ENCODE measurements at regions not wholly inside any gene's neighbourhood (a gene's known extent, or its start where the extent isn't known, plus 50 kb on each side); places are given as distances from the start of the nearest gene placed in this dataset.

DNA sequence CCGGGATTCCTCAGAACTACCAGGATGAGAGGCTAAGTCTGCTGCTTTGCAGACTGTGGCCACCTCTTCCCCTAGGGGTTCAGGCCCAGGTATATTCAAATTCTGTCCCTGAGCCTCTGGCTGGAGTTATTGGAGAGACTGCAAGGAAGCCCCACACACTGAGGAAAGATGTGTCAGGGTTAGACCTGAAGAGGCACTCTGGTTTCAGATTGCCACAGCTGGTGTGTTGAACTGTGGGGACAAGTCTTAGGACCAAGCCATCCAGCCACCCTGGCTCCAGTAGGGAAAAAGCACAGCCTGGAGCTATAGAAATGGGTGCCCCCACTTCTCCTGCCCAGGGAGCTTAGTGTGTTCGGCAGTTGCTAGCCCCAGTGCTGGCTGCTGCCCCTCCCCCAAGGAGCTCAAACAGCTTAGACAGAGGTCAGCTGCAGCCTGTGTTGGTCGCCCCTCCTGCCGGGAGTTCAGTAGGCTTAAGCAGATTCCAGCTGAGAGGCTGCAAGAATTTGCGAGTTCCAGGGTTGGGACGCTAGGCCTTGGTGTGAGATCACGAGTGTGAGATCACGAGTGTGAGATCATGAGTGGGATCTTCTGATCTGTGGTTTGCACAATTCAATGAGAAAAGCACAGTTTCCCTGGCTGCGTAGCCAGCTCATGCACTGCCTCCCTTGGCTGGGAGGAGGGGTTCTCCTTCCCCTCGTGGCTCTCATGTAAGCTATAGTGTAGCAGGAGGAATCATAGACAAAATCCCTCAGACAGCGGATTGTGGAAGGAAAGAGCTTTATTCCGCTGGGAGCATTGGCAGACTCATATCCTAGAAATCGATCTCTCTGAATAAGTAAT is 552.1 kb upstream of the CHORDC1 start:
- TF ChIP-seq, protein P1, sequence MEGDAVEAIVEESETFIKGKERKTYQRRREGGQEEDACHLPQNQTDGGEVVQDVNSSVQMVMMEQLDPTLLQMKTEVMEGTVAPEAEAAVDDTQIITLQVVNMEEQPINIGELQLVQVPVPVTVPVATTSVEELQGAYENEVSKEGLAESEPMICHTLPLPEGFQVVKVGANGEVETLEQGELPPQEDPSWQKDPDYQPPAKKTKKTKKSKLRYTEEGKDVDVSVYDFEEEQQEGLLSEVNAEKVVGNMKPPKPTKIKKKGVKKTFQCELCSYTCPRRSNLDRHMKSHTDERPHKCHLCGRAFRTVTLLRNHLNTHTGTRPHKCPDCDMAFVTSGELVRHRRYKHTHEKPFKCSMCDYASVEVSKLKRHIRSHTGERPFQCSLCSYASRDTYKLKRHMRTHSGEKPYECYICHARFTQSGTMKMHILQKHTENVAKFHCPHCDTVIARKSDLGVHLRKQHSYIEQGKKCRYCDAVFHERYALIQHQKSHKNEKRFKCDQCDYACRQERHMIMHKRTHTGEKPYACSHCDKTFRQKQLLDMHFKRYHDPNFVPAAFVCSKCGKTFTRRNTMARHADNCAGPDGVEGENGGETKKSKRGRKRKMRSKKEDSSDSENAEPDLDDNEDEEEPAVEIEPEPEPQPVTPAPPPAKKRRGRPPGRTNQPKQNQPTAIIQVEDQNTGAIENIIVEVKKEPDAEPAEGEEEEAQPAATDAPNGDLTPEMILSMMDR (IDR thresholded peaks at IDR 0.05), result no peak
- no peak for TF ChIP-seq EZH2 (IDR thresholded peaks at IDR 0.05; ENCODE audit: borderline replicate concordance, insufficient read depth, low read depth, low read length, poor library complexity, severe bottlenecking)
